Colonic mucosa (tissue), 4 donors: ENCODE measurements at regions not wholly inside any gene's neighbourhood (a gene's known extent, or its start where the extent isn't known, plus 50 kb on each side); places are given as distances from the start of the nearest gene placed in this dataset.
"Not testable (repeated sequence)": the region's sequence is repeated elsewhere in the genome, so short reads cannot be mapped to it uniquely, and the experiment has no call there.

Experiments
- DNase-seq: peaks from one replicate; pipeline ENCODE4 v3.0.0-alpha.2; 2020
- H3K27ac ChIP-seq: fragments of 200-600 bp; one replicate; pipeline ENCODE4 v1.8.0; 2021
- H3K27me3 ChIP-seq: fragments of 200-600 bp; one replicate; pipeline ENCODE4 v1.8.0; 2021
- H3K36me3 ChIP-seq: fragments of 200-600 bp; one replicate; pipeline ENCODE4 v1.8.0; 2021
- H3K4me1 ChIP-seq: fragments of 200-600 bp; one replicate; pipeline ENCODE4 v1.8.0; 2021; ENCODE audit warnings: mild to moderate bottlenecking
- H3K4me3 ChIP-seq: fragments of 200-600 bp; one replicate; pipeline ENCODE4 v1.8.0; 2021
- H3K9ac ChIP-seq, 2 donors: one replicate each; pipeline ENCODE4 v1.7.0; 2013; ENCODE audit warnings: control low read depth in 2 of 2, low read depth in 2 of 2, low read length in 2 of 2
- H3K9me3 ChIP-seq: fragments of 200-600 bp; one replicate; pipeline ENCODE4 v1.8.0; 2021
- intact Hi-C: fragments of 100-400 bp; cut with DNase I; formaldehyde crosslinking; loops from one replicate; pipeline ENCODE4 v1.14.1; 2022
- TF ChIP-seq, protein P1 (sequence below): fragments of 200-600 bp; IDR thresholded peaks from one replicate; pipeline ENCODE4 v1.8.0; 2022; ENCODE audit warnings: antibody characterized with exemption, mild to moderate bottlenecking
- donor health status: healthy.
- donor health status: DM: no; HTN: no; CAD: no.
- donor health status: DM: no; HTN: no; CAD: no.

DNA sequence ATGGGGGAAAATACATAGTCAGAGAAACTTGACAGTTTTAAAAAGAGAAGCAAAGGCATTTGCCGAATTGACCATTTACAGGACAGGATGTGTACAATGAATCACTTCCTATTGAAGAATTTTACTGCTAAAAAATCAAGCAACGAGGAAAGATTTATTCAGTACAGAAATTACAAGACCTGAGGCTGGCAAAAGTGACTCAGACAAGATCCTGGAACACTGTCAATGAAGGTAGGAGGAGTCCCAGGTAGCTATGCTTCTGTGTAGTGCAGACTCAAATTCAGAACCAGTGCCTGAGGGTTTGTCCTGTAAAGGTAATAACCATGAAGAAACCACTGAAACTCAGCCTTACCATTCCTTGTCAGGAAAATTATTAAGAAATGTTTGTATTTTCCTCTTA lies 120.9 kb downstream of the ZMAT3 start:
- no peaks in the 10 kb centered on the region for H3K27me3 ChIP-seq
- H3K36me3 ChIP-seq = no peaks in the 10 kb centered on the region
- no peaks in the 10 kb centered on the region for H3K9me3 ChIP-seq
- H3K9ac ChIP-seq = no peak overlapping the region
- no peaks in the 10 kb centered on the region for H3K4me1 ChIP-seq
- no peak for DNase-seq
- H3K4me3 ChIP-seq = no peak overlapping the region
- no peak overlapping the region for H3K27ac ChIP-seq
- TF ChIP-seq, protein P1, sequence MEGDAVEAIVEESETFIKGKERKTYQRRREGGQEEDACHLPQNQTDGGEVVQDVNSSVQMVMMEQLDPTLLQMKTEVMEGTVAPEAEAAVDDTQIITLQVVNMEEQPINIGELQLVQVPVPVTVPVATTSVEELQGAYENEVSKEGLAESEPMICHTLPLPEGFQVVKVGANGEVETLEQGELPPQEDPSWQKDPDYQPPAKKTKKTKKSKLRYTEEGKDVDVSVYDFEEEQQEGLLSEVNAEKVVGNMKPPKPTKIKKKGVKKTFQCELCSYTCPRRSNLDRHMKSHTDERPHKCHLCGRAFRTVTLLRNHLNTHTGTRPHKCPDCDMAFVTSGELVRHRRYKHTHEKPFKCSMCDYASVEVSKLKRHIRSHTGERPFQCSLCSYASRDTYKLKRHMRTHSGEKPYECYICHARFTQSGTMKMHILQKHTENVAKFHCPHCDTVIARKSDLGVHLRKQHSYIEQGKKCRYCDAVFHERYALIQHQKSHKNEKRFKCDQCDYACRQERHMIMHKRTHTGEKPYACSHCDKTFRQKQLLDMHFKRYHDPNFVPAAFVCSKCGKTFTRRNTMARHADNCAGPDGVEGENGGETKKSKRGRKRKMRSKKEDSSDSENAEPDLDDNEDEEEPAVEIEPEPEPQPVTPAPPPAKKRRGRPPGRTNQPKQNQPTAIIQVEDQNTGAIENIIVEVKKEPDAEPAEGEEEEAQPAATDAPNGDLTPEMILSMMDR = no peak
- intact Hi-C loops = no loop called here

DNA sequence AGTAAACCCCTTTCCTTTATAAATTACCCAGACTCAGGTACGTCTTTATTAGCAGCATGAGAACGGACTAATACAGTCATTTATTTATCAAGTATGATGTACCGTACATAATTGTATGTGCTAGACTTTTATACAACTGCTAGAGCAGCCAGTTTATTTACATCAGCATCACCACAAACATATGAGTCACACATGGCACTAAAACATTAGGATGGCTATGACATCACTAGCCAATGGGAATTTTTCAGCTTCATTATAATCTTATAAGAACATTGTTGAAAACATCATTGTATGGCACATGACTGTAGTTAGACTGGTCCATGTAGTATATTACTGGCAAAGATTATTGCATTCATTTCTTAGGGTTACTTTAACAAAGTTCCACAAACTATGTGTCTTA lies 121.7 kb downstream of the ZMAT3 start:
- Histone ChIP-seq H3K27me3 (no peaks in the 10 kb centered on the region), H3K9ac (no peak overlapping the region), H3K9me3 (no peaks in the 10 kb centered on the region), H3K4me3 (no peak overlapping the region), H3K4me1 (no peaks in the 10 kb centered on the region), H3K27ac (no peak overlapping the region), H3K36me3 (no peaks in the 10 kb centered on the region)
- intact Hi-C loops = no loop called here
- DNase-seq = no peak
- TF ChIP-seq, protein P1 = no peak

DNA sequence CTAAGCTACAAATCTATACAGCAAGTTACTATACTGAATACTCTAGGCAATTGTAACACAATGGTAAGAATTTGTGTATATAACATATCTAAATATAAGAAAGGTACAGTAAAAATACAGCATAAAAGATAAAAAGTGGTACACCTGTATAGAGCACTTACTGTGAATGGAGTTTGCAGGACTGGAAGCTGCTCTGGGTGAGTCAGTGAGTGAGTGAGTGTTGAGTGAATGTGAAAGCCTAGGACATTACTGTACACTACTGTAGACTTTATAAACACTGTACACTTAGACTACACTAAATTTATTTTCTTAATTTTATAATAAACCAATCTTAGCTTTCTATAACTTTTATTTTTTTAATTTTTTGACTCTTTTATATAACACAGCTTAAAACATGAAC lies 123.1 kb downstream of the ZMAT3 start:
- no peaks in the 10 kb centered on the region for H3K4me1 ChIP-seq
- H3K27me3 ChIP-seq = no peaks in the 10 kb centered on the region
- H3K27ac ChIP-seq = no peak overlapping the region
- no peak for DNase-seq
- H3K9ac ChIP-seq = no peak overlapping the region
- H3K9me3 ChIP-seq = no peaks in the 10 kb centered on the region
- intact Hi-C loops = no loop called here
- TF ChIP-seq, protein P1 = no peak
- H3K36me3 ChIP-seq = no peaks in the 10 kb centered on the region
- H3K4me3 ChIP-seq = no peak overlapping the region

DNA sequence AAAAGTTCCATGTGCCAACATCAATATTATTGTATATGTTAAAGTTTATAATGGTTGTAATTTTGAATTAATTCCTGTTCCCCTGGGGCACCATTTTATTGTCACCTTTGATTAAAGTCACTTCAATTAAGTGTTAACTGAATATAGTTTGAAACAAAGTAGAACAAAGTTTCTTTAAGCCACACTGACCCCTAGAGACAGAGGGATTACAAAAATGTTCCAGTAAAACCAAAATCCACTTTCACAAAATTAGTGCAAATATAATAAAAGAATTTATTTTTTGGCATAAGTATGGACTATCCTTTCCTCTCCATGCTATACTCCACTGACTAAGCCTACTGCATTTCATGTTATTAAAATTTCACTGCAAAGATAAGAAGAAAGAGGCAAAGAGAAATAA lies 123.9 kb downstream of the ZMAT3 start:
- Histone ChIP-seq H3K36me3 (no peaks in the 10 kb centered on the region), H3K4me3 (no peak overlapping the region), H3K9ac (no peak overlapping the region), H3K9me3 (no peaks in the 10 kb centered on the region), H3K27ac (no peak overlapping the region), H3K4me1 (no peaks in the 10 kb centered on the region), H3K27me3 (no peaks in the 10 kb centered on the region)
- DNase-seq = no peak
- TF ChIP-seq, protein P1 = no peak
- intact Hi-C loops = no loop called here

DNA sequence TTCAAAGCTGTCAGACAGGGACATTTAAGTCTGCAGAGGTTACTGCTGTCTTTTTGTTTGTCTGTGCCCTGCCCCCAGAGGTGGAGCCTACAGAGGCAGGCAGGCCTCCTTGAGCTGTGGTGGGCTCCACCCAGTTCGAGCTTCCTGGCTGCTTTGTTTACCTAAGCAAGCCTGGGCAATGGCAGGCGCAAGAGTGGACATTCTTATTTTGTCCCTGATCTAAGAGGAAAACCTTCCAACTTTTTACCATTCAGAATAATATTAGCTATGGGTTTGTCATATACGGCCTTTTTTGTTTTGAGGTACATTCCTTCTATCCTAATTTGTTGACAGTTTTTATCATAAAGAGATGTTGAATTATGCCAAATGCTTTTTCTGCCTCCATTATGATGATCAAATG lies 129.3 kb downstream of the ZMAT3 start:
- H3K9me3 ChIP-seq, intact Hi-C loops, H3K27me3 ChIP-seq, H3K9ac ChIP-seq, H3K4me3 ChIP-seq, DNase-seq, H3K36me3 ChIP-seq, H3K4me1 ChIP-seq, H3K27ac ChIP-seq: not testable (repeated sequence)

DNA sequence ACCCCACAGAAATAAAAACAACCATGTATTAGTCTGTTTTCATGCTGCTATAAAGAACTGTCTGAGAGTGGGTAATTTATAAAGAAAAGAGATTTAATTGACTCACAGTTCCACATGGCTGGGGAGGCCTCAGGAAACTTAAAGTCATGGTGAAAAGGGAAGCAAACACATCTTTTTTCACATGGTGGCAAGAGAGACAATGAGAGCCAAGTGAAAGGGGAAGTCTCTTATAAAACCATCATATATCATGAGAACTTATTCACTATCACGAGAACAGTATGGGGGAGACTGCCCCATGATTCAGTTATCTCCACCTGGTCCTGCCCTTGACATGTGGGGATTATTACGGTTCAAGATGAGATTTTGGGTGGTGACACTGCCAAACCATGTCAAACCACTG lies 141.5 kb downstream of the ZMAT3 start:
- no peaks in the 10 kb centered on the region for H3K9me3 ChIP-seq

More for the DNA sequence above, 141.5 kb downstream of the ZMAT3 start:
- no peak overlapping the region for H3K4me3 ChIP-seq
- no peaks in the 10 kb centered on the region for H3K27me3 ChIP-seq
- TF ChIP-seq, protein P1 = no peak
- no peaks in the 10 kb centered on the region for H3K4me1 ChIP-seq
- no peak overlapping the region for H3K9ac ChIP-seq
- intact Hi-C loops = no loop called here
- DNase-seq = no peak
- H3K27ac ChIP-seq = no peak overlapping the region
- no peaks in the 10 kb centered on the region for H3K36me3 ChIP-seq
